DMS153 (cell line): ENCODE measurements at regions not wholly inside any gene's neighbourhood (a gene's known extent, or its start where the extent isn't known, plus 50 kb on each side); places are given as distances from the start of the nearest gene placed in this dataset.

Experiments used
- DNase-seq: peaks from one replicate; lab custom pipeline; 2025; lab: John Stamatoyannopoulos, UW

DNA sequence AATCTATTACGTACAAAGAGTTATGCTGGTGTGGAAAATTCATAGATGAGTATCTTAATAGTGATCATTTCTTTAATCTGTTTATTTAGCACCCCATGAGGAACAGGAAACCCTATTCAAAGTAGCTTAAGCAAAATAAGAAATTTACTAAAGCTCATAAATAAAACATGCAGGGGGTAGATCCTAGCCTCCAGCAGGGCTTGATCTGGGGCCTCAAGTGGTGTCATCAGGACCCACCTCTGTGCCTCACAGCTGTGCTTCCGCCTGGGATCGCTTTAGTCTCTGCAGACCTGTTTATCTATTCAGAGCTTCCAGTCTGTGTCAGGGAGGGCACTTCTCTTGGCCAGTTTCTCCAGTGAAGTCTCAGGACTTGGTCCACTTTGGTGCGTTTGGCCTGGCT is 171.0 kb upstream of the SLC24A5 start:
- no peak for DNase-seq

DNA sequence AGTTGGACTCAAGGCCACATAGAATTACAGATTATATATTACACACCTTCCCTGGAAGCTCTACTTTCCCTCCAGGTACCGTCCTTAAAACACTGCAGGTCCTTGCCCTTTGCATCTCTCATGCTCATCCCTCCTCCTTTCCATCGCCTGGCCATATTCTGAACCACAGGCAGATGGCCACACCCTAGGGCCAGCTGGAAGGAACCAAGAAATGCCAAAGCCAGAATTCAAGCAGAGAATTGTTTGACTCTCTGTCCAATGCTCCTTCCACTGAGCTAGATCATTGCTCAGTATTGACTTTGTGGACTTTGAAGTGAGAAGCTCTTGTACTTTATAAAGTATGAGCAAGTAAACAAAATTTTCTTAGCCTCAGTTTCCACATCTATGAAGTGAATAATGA is 170.3 kb upstream of the SLC24A5 start:
- DNase-seq: no peak

GRCh38 chr15:47951781-47952180 is 169.0 kb upstream of the SLC24A5 start:
- DNase-seq: no peak

DNA sequence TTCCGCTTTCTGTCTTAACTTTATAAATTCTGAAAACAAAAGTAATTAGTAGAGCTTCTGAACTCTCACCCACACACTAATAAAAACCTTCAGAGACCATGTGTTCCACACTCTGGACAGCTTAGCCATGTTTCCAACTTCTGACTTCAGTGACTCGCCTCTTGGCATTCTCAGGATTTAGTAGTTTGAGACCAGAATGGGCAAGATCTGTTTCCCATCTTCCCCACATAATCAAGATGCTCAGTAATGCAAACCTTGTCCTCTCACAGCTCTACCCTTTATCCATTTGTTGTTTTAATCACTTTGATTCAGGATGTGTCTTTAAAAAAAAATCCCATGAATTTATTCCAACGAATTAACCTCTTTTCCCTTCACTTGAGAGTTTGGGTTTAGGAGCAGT is 166.6 kb upstream of the SLC24A5 start:
- DNase-seq: no peak

- no peak for DNase-seq
Measured at GRCh38 chr15:47955021-47955420, 165.8 kb upstream of the SLC24A5 start.

DNA sequence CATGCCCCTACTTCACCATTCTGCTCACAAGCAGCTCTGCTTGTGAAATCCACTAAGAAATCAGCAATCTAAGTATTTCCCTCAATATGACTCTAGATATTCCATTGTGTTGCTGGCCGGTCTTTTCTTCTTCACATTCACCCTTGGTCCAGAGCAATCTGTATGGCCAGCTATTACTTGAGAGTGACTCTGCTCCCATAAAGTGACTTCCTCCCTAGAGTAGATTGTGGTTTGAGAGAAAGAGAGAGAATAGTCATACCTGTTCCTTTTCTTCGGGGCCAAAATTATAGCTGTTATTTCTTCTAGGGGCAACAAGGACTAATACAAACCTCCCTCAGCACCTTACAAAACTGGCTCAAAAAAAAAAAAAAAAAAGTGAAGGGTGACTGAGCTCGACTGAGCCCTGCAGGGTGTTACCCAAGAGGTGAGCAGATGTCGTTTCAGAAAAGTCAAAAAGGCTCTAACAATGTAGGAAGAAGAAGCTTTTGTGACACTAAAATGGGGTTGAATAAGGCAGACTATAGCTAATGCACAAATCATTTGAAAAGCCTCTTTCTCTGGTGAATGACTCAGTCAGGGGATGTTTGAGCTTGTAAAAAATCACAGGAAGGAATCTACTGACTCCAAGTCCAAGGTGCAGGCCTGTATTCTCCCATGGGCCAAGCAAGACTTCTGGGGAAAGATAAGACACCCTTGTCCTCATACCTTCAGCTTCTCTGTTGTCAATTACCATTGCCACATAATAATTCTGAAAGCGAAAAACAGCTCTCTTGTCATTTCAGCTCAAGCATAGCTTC is 161.0 kb upstream of the SLC24A5 start:
- no peak for DNase-seq

DNA sequence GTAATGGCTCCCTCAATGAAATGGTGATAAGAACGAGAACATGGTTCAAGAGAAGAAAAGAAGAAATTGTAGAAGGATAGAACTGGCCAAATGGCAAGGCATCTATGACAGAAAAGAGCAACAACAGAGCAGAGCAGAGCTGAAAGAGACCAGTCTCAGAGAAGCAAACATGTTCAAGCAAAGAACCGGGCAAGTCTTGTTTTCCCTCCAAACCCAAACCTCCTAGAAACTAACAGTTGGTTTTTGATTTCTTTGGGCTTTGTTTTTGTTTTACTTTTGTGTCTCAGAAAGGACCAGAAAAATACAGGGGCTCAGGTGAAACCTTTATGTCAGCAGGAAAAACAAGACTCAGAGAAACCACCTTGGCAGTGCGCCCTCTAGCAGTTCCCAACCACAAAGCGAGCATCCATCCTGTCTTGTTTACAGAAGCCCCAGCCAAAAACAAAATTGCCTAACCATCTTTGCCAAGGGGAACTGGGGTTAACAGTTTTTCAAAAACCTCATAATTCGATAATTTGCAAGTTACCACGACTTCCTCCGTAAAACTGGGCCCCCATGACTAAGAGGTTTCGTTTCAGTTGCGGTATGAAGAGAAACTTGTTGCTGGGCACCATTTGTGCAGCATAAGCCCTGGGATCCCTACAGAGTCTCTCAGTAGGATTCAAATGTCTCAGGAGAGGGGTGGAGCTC is 159.2 kb upstream of the SLC24A5 start:
- DNase-seq: no peak

DNA sequence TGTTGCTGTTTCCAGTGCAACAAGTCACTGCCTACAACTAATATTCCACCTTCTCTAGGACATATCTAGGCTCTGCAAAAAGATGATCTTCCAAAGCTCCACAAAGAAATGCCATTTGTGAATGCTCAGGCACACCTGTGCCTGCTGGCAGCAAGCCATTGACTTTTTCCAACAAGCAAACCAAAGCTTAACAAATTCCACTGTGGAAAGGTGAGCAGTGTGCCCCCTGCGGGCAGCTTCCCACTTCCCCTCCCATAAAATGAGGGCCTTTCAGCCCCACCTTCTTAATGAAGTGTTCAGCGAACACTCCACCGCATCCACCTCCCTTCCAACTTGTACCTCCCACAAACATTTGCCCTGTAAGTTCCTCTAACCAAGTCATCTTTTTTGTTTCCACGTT is 157.5 kb upstream of the SLC24A5 start:
- no peak for DNase-seq

DNA sequence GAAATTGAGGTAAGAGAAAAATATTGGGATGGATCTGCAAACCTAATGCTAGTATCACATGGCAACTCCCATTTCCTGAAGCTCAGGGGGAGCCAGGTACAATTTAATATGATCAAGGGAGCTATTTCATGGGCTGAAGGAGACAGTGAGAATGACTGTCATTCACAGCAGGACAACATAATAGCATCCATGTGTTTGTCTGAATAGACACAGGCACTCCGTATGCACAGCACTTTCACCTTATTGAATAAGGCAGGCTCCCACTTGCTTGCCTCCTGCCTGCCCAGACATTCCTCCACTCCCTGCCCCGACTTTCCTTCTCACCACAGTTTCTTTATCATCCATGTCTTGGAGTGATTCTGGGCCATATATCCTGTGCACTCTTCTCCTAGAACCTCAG is 156.6 kb upstream of the SLC24A5 start:
- DNase-seq: no peak

DNA sequence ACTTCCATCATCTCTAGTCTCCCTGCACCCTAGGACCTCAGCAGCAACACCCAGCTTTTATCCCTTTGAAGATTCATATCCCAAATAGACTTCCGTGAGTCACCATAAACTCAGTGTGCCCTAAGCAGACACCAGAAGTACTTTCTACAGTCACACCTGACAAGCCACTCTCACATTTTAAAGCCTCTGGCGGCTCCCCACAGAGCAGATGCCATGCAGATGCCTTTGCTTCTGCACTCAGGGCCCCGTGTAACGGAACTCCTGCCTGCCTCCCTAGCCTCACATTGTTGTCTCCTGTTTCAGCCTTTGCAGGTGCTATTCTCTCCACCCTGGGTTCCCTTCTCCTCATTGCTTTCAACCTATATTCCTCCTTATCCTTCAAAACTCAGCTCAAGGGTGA is 155.5 kb upstream of the SLC24A5 start:
- DNase-seq: no peak

DNA sequence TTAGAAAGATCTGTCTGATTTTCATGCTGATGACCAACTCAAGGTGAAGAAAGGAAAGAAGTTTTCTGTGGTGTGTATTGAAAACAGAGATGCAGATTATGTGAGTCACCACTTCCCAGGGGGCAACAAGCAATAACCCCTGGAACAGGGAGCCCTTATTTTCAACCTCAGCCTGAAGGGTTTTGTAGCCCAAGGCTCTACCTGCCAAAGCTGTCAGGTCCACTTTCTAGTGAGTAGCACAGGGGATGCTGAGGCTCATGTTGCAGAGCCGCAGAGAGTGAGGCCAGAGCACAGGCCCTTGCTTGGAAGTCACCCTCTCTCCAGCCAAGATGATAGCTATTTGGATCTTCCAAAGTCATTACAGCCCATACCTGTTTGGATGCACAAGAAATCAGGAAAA is 152.2 kb upstream of the SLC24A5 start:
- no peak for DNase-seq

DNA sequence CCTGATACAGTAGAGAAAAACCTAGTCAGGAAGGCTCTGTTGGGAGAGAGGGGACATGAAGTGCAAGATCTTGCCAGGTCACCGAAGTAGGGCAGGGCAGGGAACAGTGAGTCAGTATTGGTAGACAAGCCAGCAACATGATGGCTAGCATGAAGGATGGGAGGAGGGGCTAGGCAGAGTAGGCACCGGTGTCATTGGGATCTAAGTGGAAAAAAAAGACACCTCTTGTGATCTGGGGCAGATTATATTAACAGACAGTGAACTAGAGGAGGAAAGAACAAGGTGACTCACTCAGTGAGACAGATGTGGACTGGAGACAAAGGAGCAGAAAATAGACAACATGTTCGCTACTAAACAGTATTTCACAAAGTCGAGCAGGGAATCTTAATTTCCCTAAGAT is 149.2 kb upstream of the SLC24A5 start:
- DNase-seq: no peak

DNA sequence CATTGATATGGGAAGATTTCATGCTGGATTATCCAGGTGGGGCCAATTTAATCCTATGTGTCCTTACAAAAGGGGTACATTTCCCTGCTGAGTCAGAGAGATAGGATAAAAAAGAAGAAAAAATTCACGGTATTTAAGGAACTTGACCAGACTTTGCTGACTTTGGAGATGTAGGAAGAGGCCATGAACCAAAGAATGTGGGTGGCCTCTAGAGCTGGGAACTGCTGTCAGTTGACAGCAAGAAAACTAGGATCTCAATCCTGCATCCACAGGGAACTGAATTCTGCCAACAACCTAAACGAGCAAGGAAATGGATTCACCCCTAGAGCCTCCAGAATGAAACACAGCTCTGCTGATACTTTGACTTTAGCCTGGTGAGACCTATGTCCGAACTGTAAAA is 148.1 kb upstream of the SLC24A5 start:
- DNase-seq: no peak

GRCh38 chr15:47974724-47975123 is 146.1 kb upstream of the SLC24A5 start:
- DNase-seq: no peak

- DNase-seq: no peak
Measured at GRCh38 chr15:47975427-47975826, 145.4 kb upstream of the SLC24A5 start.

DNA sequence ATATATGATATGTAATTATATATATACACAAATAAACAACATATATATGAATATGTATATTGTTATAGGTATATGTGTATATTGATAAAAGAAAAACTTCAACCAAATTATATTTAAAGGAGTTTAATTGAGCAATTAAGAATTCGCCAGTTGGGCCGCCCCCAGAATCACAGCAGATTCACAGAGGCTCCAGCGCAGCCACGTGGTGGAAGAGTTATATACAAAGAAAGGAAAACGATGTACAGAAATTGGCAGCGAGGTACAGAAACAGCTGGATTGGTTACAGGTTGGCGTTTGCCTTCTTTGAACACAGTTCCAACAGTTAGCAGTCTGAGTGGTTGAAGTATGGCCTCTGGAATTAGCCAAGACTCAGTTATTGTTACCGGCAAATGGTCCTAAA is 137.3 kb upstream of the SLC24A5 start:
- DNase-seq: no peak

DNA sequence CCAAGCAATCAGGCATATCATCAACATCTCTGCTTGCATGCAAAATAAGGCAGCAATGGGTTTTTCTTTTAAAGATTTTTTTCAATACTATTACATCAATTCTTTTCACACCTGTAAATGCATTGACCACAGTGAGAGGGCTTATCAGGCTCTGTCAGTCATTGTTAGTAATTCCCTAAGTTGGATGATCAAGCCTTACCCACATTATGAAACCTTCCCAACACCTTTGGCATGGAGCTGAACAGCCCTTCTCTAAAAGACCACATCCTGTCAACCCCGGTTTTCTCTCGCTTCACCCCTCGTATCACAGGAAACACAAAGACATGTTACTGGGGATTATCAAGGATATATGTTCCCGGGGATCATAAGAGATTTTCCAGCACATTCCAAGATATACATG is 135.2 kb upstream of the SLC24A5 start:
- no peak for DNase-seq

DNA sequence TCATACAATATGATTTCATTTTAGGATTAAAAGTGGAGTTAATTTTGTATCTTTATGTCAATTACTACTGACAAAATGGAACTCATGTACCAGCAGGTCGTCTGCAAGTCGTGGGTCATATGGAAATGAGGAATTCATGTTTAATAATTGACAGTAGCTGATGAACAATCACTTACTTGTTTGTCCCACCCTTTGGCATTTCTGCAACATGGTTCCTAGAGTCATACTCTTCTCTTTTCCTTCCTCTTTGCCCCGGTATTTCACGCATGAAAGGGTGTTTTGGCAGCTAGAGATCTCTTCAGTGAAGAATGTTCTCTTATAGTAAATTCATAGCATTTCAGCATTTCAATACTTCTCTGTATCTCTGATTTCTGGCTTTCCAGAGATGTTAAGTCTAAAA is 133.3 kb upstream of the SLC24A5 start:
- no peak for DNase-seq

- DNase-seq: peak; percentile 46
Measured at GRCh38 chr15:47987908-47988532, 132.8 kb upstream of the SLC24A5 start.

DNA sequence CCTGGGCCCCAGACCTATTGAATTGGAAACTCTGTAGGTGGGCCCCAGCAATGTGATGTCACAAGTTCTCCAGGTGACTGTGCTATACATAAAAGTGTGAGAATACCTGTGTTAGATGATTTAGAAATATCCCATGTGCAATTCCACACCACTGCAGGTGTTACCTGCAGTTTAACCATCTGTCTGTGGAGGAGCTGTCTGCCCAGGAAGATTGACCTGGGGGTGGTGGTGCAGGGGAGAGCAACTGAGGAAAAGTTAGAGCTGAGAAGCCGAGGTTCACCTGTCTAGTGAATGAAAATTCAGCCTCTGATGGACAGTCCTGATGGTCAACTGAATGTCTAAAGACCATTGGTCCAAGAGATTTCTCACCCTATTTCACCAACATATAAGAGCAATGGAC is 132.2 kb upstream of the SLC24A5 start:
- DNase-seq: no peak

- no peak for DNase-seq
Measured at GRCh38 chr15:47990821-47991220, 130.0 kb upstream of the SLC24A5 start.

GRCh38 chr15:47991357-47991756 is 129.4 kb upstream of the SLC24A5 start:
- no peak for DNase-seq

DNA sequence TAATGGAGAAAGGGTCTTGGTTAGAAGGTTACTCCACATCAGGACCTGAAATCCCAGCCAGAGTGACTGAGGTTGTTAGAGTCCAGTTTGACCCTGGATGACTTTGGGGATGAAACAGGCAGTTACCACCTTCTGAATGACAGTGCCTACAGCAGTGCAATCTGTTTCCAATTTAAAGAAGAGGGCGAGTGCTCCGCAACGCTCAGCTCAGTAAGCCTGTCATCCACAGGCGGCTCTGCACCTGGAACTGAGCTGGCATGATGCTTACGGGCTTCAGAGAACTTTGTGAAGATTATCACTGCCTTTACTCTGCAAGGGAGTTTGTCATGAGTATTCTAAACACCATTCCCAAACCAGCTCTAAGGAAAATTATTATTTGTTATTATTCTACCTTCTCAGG is 127.7 kb upstream of the SLC24A5 start:
- no peak for DNase-seq
